BE2C (cell line): ENCODE measurements at regions not wholly inside any gene's neighbourhood (a gene's known extent, or its start where the extent isn't known, plus 50 kb on each side); places are given as distances from the start of the nearest gene placed in this dataset.

ENCODE experiments used
- DNase-seq: peaks from one replicate; pipeline ENCODE4 v3.0.0-alpha.2; 2020
- H3K27me3 ChIP-seq: fragments of 250-450 bp; sonication (Bioruptor Pico); 2 replicates; pipeline ENCODE4 v1.5.1; 2020; ENCODE audit warnings: mild to moderate bottlenecking
- H3K36me3 ChIP-seq: fragments of 250-450 bp; sonication (Bioruptor Pico); 2 replicates; pipeline ENCODE4 v1.5.1; 2020; ENCODE audit warnings: mild to moderate bottlenecking
- H3K4me1 ChIP-seq: fragments of 250-450 bp; sonication (Bioruptor Pico); 2 replicates; pipeline ENCODE4 v1.5.1; 2020
- H3K4me3 ChIP-seq: 2 replicates; pipeline ENCODE4 v1.5.1; 2011; ENCODE audit warnings: low read depth, low read length
- H3K9me3 ChIP-seq: fragments of 250-450 bp; sonication (Bioruptor Pico); 2 replicates; pipeline ENCODE4 v1.5.1; 2020
- CTCF ChIP-seq: IDR thresholded peaks from 2 replicates; pipeline ENCODE4 v1.5.1; 2012; ENCODE audit warnings: mild to moderate bottlenecking, low read depth, low read length

- H3K9me3 ChIP-seq, result no peaks in the 10 kb centered on the region
- no peaks in the 10 kb centered on the region for H3K4me1 ChIP-seq
- no peak for TF ChIP-seq CTCF
These were observed 93.6 kb upstream of the CHST15 start for GRCh38 chr10:124186956-124187355.

GRCh38 chr10:124185084-124185483 is 91.7 kb upstream of the CHST15 start:
- H3K27me3 ChIP-seq, result no peaks in the 10 kb centered on the region
- H3K36me3 ChIP-seq, result no peaks in the 10 kb centered on the region
- no peak for DNase-seq
- no peaks in the 10 kb centered on the region for H3K9me3 ChIP-seq
- H3K4me1 ChIP-seq, result no peaks in the 10 kb centered on the region
- no peak for TF ChIP-seq CTCF
- H3K4me3 ChIP-seq, result no peak overlapping the region

More at GRCh38 chr10:124186956-124187355, 93.6 kb upstream of the CHST15 start:
- no peak overlapping the region for H3K4me3 ChIP-seq
- no peaks in the 10 kb centered on the region for H3K27me3 ChIP-seq
- no peaks in the 10 kb centered on the region for H3K36me3 ChIP-seq
- no peak for DNase-seq

- Histone ChIP-seq H3K9me3 (no peaks in the 10 kb centered on the region), H3K36me3 (no peaks in the 10 kb centered on the region), H3K27me3 (no peaks in the 10 kb centered on the region), H3K4me3 (no peak overlapping the region), H3K4me1 (no peaks in the 10 kb centered on the region)
- TF ChIP-seq CTCF, result no peak
- no peak for DNase-seq
These were observed 90.9 kb upstream of the CHST15 start for GRCh38 chr10:124184208-124184830.

- no peak overlapping the region for H3K4me3 ChIP-seq
- H3K36me3 ChIP-seq, result no peaks in the 10 kb centered on the region
- H3K27me3 ChIP-seq, result no peaks in the 10 kb centered on the region
- no peaks in the 10 kb centered on the region for H3K9me3 ChIP-seq
- H3K4me1 ChIP-seq, result no peaks in the 10 kb centered on the region
- no peak for TF ChIP-seq CTCF
- DNase-seq, result no peak
These were observed 90.2 kb upstream of the CHST15 start for GRCh38 chr10:124183617-124184016.

GRCh38 chr10:124182088-124182541 is 88.7 kb upstream of the CHST15 start:
- TF ChIP-seq CTCF, result no peak
- Histone ChIP-seq H3K4me1 (no peaks in the 10 kb centered on the region), H3K27me3 (no peaks in the 10 kb centered on the region), H3K4me3 (no peak overlapping the region), H3K36me3 (no peaks in the 10 kb centered on the region), H3K9me3 (no peaks in the 10 kb centered on the region)
- DNase-seq, result no peak

GRCh38 chr10:124181656-124182055 is 88.3 kb upstream of the CHST15 start:
- no peak for DNase-seq
- Histone ChIP-seq H3K4me1 (no peaks in the 10 kb centered on the region), H3K27me3 (no peaks in the 10 kb centered on the region), H3K36me3 (no peaks in the 10 kb centered on the region), H3K9me3 (no peaks in the 10 kb centered on the region), H3K4me3 (no peak overlapping the region)
- TF ChIP-seq CTCF, result no peak
